HG02973 (cell line): ENCODE measurements at regions not wholly inside any gene's neighbourhood (a gene's known extent, or its start where the extent isn't known, plus 50 kb on each side); places are given as distances from the start of the nearest gene placed in this dataset.
"Not testable (repeated sequence)": the region's sequence is repeated elsewhere in the genome, so short reads cannot be mapped to it uniquely, and the experiment has no call there.

Source experiments
- ATAC-seq: cut with Tn5 transposase; IDR thresholded peaks from one replicate; pipeline ENCODE4 v1.9.1; 2021; ENCODE audit warnings: moderate library complexity; ENCODE audit not compliant: unreplicated experiment

DNA sequence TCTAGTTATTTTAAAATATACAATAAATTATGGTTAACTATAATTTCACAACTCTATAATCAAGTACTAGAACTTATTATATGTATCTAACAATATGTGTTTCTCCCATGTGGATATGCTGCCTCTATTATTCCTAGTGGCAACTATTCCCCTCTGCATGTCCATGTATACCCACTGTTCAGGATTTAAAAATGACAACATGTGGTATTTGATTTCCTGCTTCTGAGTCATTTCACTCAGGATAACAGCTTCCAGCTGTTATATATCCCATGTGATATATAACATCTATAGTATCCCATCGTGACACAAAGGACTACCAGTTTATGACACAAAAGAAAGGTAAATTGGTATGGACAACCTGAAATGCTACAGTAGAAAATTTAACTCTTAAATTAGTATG is 167.4 kb upstream of the TACR3 start:
- ATAC-seq = no peak

- ATAC-seq = no peak
Measured at GRCh38 chr4:103885152-103885551, 165.4 kb upstream of the TACR3 start.

- ATAC-seq = no peak
Measured at GRCh38 chr4:103867311-103867710, 147.5 kb upstream of the TACR3 start.

- ATAC-seq = no peak
Measured at GRCh38 chr4:103853627-103854026, 133.8 kb upstream of the TACR3 start.

GRCh38 chr4:103853146-103853545 is 133.4 kb upstream of the TACR3 start:
- no peak for ATAC-seq

DNA sequence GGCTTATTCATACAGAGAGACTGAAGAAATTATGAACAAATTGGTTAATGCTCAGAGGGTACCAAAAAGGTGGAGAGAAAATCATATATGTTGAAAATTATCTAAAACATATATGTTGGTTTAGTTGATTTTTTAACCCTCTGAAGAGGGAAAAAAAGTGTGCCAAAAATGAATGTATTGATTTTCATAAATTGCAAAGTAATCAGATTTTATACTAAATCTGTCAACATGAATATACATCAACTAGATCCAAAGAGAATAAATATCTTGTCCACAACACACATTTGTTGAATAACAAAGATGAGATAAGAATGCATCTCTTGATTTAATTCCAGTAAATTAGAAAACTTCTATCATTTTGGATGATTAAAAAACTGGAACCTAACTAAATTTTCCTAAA is 125.3 kb upstream of the TACR3 start:
- no peak for ATAC-seq

GRCh38 chr4:103842637-103843239 is 123.0 kb upstream of the TACR3 start:
- no peak for ATAC-seq

- no peak for ATAC-seq
Measured at GRCh38 chr4:103842076-103842475, 122.3 kb upstream of the TACR3 start.

GRCh38 chr4:103810308-103810707 is 90.5 kb upstream of the TACR3 start:
- not testable (repeated sequence) for ATAC-seq

DNA sequence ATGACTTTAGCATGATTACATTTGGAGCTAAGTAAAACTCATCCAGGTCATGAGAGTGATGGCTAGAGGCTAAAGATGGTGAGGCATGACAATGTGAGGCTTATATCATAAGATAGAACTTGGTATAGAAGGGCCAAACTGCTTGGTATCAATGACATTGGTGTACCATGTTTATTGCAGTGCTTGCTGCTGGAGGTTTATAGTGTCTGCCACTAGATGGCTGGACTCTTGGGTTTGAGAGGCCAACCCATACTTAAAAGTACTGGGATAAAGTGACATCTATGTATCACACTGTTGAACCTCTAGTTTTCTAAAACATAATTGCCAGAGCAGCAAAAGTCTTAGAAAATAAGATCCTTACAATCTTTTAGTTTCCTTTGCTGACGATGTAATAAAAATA is 83.0 kb upstream of the TACR3 start:
- ATAC-seq = no peak

DNA sequence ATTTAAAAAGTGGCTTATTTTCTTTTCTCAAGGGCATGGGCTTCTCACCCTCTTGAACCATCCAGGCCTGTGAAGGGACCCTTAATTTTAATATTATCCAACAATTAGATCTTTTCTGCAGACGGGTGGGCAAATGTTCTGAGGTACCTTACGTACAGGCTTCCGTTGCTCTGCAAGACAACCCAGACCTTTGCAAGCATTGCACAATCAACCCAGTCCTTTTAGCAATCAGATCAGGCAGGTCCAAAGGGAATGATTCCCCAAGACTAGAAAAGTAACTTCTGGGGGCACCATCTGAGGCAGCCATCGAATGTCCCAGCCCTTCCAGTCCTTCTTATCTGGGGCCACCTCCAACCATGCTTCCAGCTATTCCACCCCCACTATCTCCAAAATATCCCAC is 67.3 kb upstream of the TACR3 start:
- ATAC-seq = no peak

GRCh38 chr4:103786593-103786992 is 66.8 kb upstream of the TACR3 start:
- no peak for ATAC-seq

DNA sequence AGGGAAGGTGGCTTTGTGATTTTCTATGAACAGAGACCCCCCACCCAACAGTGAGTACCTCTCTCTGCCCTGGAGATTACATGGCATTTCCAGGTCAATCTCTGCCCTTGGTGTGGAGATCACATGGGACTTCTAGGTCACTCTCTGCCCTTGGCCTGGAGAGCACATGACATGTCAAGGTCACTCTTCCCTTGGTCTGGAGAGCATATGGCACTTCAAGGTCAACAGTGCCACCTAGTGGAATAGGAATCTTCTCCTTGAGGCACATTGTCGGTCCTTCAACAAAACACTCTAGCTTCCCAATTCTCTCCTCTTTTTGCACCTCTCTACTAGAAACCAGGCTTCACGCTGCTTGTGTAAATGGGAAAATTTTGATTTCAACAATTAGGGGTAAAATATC is 66.2 kb upstream of the TACR3 start:
- ATAC-seq = peak; percentile 72

GRCh38 chr4:103778221-103778620 is 58.4 kb upstream of the TACR3 start:
- ATAC-seq = no peak

- ATAC-seq = no peak
Measured at GRCh38 chr4:103774326-103774825, 54.6 kb upstream of the TACR3 start.

DNA sequence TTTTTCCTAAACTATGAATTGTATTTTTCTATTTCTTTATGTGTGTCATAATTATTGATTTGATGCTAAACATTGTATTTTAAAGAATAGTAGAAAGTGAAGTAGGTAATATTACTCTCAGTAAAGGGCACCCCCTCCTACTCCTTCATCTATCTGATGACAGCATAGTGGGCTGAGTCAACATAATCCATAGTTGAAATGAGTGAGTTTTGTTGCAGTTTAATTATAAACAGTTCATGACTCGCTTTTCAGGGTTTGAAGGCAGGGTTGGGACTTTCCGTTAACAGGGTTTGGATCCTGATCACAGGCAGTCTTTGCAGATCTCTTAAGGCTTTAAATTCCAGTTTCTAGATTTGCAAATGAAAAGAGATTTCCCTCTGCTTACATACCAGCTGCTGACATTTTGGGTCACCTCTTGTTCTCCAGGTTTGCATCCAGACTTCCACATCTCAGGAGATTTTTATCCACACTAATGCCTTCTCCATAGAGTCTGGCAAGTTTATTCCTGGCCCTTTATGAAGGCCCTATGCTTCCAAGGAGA is 54.0 kb upstream of the TACR3 start:
- ATAC-seq = no peak
